ENCODE measurements at regions not wholly inside any gene's neighbourhood (a gene's known extent, or its start where the extent isn't known, plus 50 kb on each side); places are given as distances from the start of the nearest gene placed in this dataset.
A peak's percentile ranks its signal among the peaks of the same experiment; 100 is the strongest.

- H3K9me3 Mint-ChIP-seq, result peaks cover 43% of the 10 kb centered on the region
- no peak for DNase-seq
- no peaks in the 10 kb centered on the region for H3K27me3 Mint-ChIP-seq (ENCODE audit: insufficient read depth)
- H3K4me1 Mint-ChIP-seq (ENCODE audit: low read depth), result no peaks in the 10 kb centered on the region
- no peak overlapping the region for H3K4me3 Mint-ChIP-seq
- no peak overlapping the region for H3K27ac Mint-ChIP-seq
- TF ChIP-seq CTCF (IDR thresholded peaks at IDR 0.05), result no peak
- H3K36me3 Mint-ChIP-seq (ENCODE audit: low read depth), result no peaks in the 10 kb centered on the region
Measured at GRCh38 chr4:115803825-115804224, 690.4 kb upstream of the NDST4 start.

- DNase-seq, result no peak
- no peak overlapping the region for H3K27ac Mint-ChIP-seq
- H3K36me3 Mint-ChIP-seq (ENCODE audit: low read depth), result no peaks in the 10 kb centered on the region
- no peaks in the 10 kb centered on the region for H3K4me1 Mint-ChIP-seq (ENCODE audit: low read depth)
- no peak overlapping the region for H3K4me3 Mint-ChIP-seq
- TF ChIP-seq CTCF (IDR thresholded peaks at IDR 0.05), result peak; percentile 37; the same call in 1 of the 2 replicates
- H3K9me3 Mint-ChIP-seq, result peaks cover 32% of the 10 kb centered on the region
- H3K27me3 Mint-ChIP-seq (ENCODE audit: insufficient read depth), result no peaks in the 10 kb centered on the region
Measured at GRCh38 chr4:115790812-115791211, 677.4 kb upstream of the NDST4 start.

- peaks cover 36% of the 10 kb centered on the region for H3K9me3 Mint-ChIP-seq
- H3K36me3 Mint-ChIP-seq (ENCODE audit: low read depth), result no peaks in the 10 kb centered on the region
- no peak overlapping the region for H3K4me3 Mint-ChIP-seq
- no peaks in the 10 kb centered on the region for H3K27me3 Mint-ChIP-seq (ENCODE audit: insufficient read depth)
- TF ChIP-seq CTCF (IDR thresholded peaks at IDR 0.05), result no peak
- no peak for DNase-seq
- H3K27ac Mint-ChIP-seq, result no peak overlapping the region
- H3K4me1 Mint-ChIP-seq (ENCODE audit: low read depth), result no peaks in the 10 kb centered on the region
Measured at GRCh38 chr4:115781528-115782146, 668.2 kb upstream of the NDST4 start.

- no peak overlapping the region for H3K27ac Mint-ChIP-seq
- no peak overlapping the region for H3K4me3 Mint-ChIP-seq
- no peak for DNase-seq
- no peaks in the 10 kb centered on the region for H3K27me3 Mint-ChIP-seq (ENCODE audit: insufficient read depth)
- TF ChIP-seq CTCF (IDR thresholded peaks at IDR 0.05), result no peak
- no peaks in the 10 kb centered on the region for H3K36me3 Mint-ChIP-seq (ENCODE audit: low read depth)
- no peaks in the 10 kb centered on the region for H3K4me1 Mint-ChIP-seq (ENCODE audit: low read depth)
- peaks cover 32% of the 10 kb centered on the region for H3K9me3 Mint-ChIP-seq
Measured at GRCh38 chr4:115780835-115781234, 667.4 kb upstream of the NDST4 start.

- Mint-ChIP-seq H3K4me1 (ENCODE audit: low read depth) (no peaks in the 10 kb centered on the region), H3K9me3 (peaks cover 32% of the 10 kb centered on the region), H3K4me3 (no peak overlapping the region), H3K27ac (no peak overlapping the region), H3K27me3 (ENCODE audit: insufficient read depth) (no peaks in the 10 kb centered on the region), H3K36me3 (ENCODE audit: low read depth) (no peaks in the 10 kb centered on the region)
- no peak for DNase-seq
- no peak for TF ChIP-seq CTCF (IDR thresholded peaks at IDR 0.05)
Measured at GRCh38 chr4:115780268-115780667, 666.8 kb upstream of the NDST4 start.

All from HFFc6 (cell line).